OCI-LY7 (cell line): ENCODE measurements at regions not wholly inside any gene's neighbourhood (a gene's known extent, or its start where the extent isn't known, plus 50 kb on each side); places are given as distances from the start of the nearest gene placed in this dataset.

ENCODE experiments used
- CTCF ChIP-seq: fragments of 200-600 bp; sonication (generic); conservative IDR thresholded peaks from 2 replicates; pipeline ENCODE4 v1.5.1; 2014; ENCODE audit warnings: mild to moderate bottlenecking, antibody characterized with exemption, low read length, moderate library complexity, mixed read lengths
- EZH2phosphoT487 ChIP-seq: fragments of 200-600 bp; sonication (generic); IDR thresholded peaks from 2 replicates; pipeline ENCODE4 v1.6.1; 2018; ENCODE audit warnings: low read depth, borderline replicate concordance, mild to moderate bottlenecking, mixed run types, antibody characterized with exemption, low read length, moderate library complexity, mixed read lengths

- TF ChIP-seq CTCF (peak; percentile 56), EZH2phosphoT487 (no peak)
Observed at GRCh38 chr17:72479113-72479512, 358.3 kb downstream of the SOX9 start.
